Body of pancreas (tissue), 4 donors: ENCODE measurements at regions not wholly inside any gene's neighbourhood (a gene's known extent, or its start where the extent isn't known, plus 50 kb on each side); places are given as distances from the start of the nearest gene placed in this dataset.

Source experiments
- ATAC-seq: fragments of 150-250 bp; one replicate; pipeline ENCODE4 v1.9.1; 2016
- DNase-seq, 4 donors: peaks; one replicate each; pipeline ENCODE4 v3.0.0-alpha.2; 2019
- H3K27ac ChIP-seq, 4 donors: fragments of 200-600 bp; sonication (generic); 1 replicate in 3 of 4; 2 replicates in 1 of 4; pipeline versions ENCODE4 v1.5.1 to v1.6.1; 2016 to 2019; ENCODE audit warnings: mild to moderate bottlenecking in 1 of 4, mixed read lengths in 1 of 4, moderate library complexity in 1 of 4
- H3K27me3 ChIP-seq, 2 donors: fragments of 200-600 bp; sonication (generic); one replicate each; pipeline ENCODE4 v1.6.0; 2016; ENCODE audit warnings: mild to moderate bottlenecking in 1 of 2
- H3K36me3 ChIP-seq, 2 donors: fragments of 200-600 bp; sonication (generic); replicated peaks in 1 of 2; 2 replicates each; pipeline ENCODE4 v1.5.1; 2016; ENCODE audit warnings: low read depth in 2 of 2; ENCODE audit not compliant: insufficient read depth in 1 of 2
- H3K4me1 ChIP-seq: fragments of 200-600 bp; sonication (generic); one replicate; pipeline ENCODE4 v1.6.0; 2016
- H3K4me3 ChIP-seq, 2 donors: fragments of 200-600 bp; sonication (generic); 1 replicate in 1 of 2; 2 replicates in 1 of 2; pipeline ENCODE4 v1.5.1; 2016 to 2019
- H3K9me3 ChIP-seq, 3 donors: fragments of 200-600 bp; sonication (generic); 1 replicate in 2 of 3; 2 replicates in 1 of 3; pipeline ENCODE4 v1.5.1; 2016
- CTCF ChIP-seq, 7 experiments: fragments of 450-650 bp in 4 of 7; fragments of 200-600 bp in 3 of 7; sonication (generic) in 3 of 7; IDR thresholded peaks; one replicate each; pipeline ENCODE4 v1.5.1; 2016 to 2019; ENCODE audit warnings: antibody characterized with exemption in 7 of 7
- POLR2A ChIP-seq, 3 donors: fragments of 450-650 bp; IDR thresholded peaks; one replicate each; pipeline ENCODE4 v1.6.1; 2016; ENCODE audit warnings: antibody characterized with exemption in 3 of 3, mild to moderate bottlenecking in 2 of 3
- WGBS, 2 donors: methylation state at CpG; one replicate each; pipeline ENCODE4 v1.1.5; 2017; 5-methylcytosine and 5-hydroxymethylcytosine counted together
- intact Hi-C: fragments of 100-400 bp; cut with DNase I; formaldehyde crosslinking; loops from one replicate; pipeline ENCODE4 v1.15.1; 2023

- ATAC-seq (no peak), DNase-seq (no peak)
- Histone ChIP-seq H3K27me3 (peaks cover 0 to 3% of the 10 kb centered on the region in 2 donors), H3K9me3 (no peaks in the 10 kb centered on the region), H3K4me1 (no peaks in the 10 kb centered on the region), H3K27ac (no peak overlapping the region), H3K36me3 (no peaks in the 10 kb centered on the region), H3K4me3 (no peak overlapping the region)
- intact Hi-C loops: no loop called here
- WGBS, 2 donors: 32 to 69% methylated on average over 3 to 37 of the region's 37 CpGs
- TF ChIP-seq POLR2A (IDR thresholded peaks at IDR 0.05): no peak
- TF ChIP-seq CTCF (IDR thresholded peaks at IDR 0.05): no peak
Observed at GRCh38 chr22:49433717-49434611, 393.7 kb downstream of the BRD1 start.

- WGBS, 2 donors: 46 to 47% methylated on average over 5 to 15 of the region's 15 CpGs
Observed at GRCh38 chr22:49432897-49433443, 394.7 kb downstream of the BRD1 start.

GRCh38 chr22:49432211-49432896 lies 395.3 kb downstream of the BRD1 start:
- no peak overlapping the region for H3K27ac ChIP-seq
- DNase-seq (no peak), ATAC-seq (no peak)
- 21 to 34% methylated on average over 19 of the region's 19 CpGs for WGBS, 2 donors
- TF ChIP-seq CTCF (IDR thresholded peaks at IDR 0.05): no peak
- TF ChIP-seq POLR2A (IDR thresholded peaks at IDR 0.05): no peak
- no peaks in the 10 kb centered on the region for H3K4me1 ChIP-seq
- H3K9me3 ChIP-seq: no peaks in the 10 kb centered on the region
- H3K4me3 ChIP-seq: no peak overlapping the region
- H3K36me3 ChIP-seq: no peaks in the 10 kb centered on the region
- intact Hi-C loops: no loop called here
- peaks cover 0 to 3% of the 10 kb centered on the region in 2 donors for H3K27me3 ChIP-seq

More at GRCh38 chr22:49432897-49433443, 394.7 kb downstream of the BRD1 start:
- Histone ChIP-seq H3K36me3 (no peaks in the 10 kb centered on the region), H3K27me3 (peaks cover 0 to 3% of the 10 kb centered on the region in 2 donors), H3K9me3 (no peaks in the 10 kb centered on the region), H3K4me3 (no peak overlapping the region), H3K4me1 (no peaks in the 10 kb centered on the region), H3K27ac (no peak overlapping the region)
- intact Hi-C loops: no loop called here
- no peak for ATAC-seq
- TF ChIP-seq POLR2A (IDR thresholded peaks at IDR 0.05): no peak
- DNase-seq: no peak

GRCh38 chr22:49431551-49431950 lies 396.1 kb downstream of the BRD1 start:
- intact Hi-C loops: no loop called here
- ATAC-seq: no peak
- no peak for TF ChIP-seq POLR2A (IDR thresholded peaks at IDR 0.05)
- TF ChIP-seq CTCF (IDR thresholded peaks at IDR 0.05): no peak
- Histone ChIP-seq H3K36me3 (no peaks in the 10 kb centered on the region), H3K4me1 (no peaks in the 10 kb centered on the region), H3K4me3 (no peak overlapping the region), H3K27ac (no peak overlapping the region), H3K27me3 (peaks cover 0 to 3% of the 10 kb centered on the region in 2 donors), H3K9me3 (no peaks in the 10 kb centered on the region)
- WGBS, 2 donors: 48 to 64% methylated on average over 2 of the region's 2 CpGs
- no peak for DNase-seq

GRCh38 chr22:49429066-49429465 lies 398.6 kb downstream of the BRD1 start:
- TF ChIP-seq POLR2A (IDR thresholded peaks at IDR 0.05) (no peak), CTCF (IDR thresholded peaks at IDR 0.05) (no peak)
- peaks cover 0 to 3% of the 10 kb centered on the region in 2 donors for H3K27me3 ChIP-seq
- intact Hi-C loops: no loop called here
- H3K27ac ChIP-seq: no peak overlapping the region
- ATAC-seq: no peak
- no peak overlapping the region for H3K4me3 ChIP-seq
- no peaks in the 10 kb centered on the region for H3K36me3 ChIP-seq
- 20 to 33% methylated on average over 7 of the region's 7 CpGs for WGBS, 2 donors
- no peaks in the 10 kb centered on the region for H3K9me3 ChIP-seq
- no peak for DNase-seq
- no peaks in the 10 kb centered on the region for H3K4me1 ChIP-seq
